HG03095 (cell line): ENCODE measurements at regions not wholly inside any gene's neighbourhood (a gene's known extent, or its start where the extent isn't known, plus 50 kb on each side); places are given as distances from the start of the nearest gene placed in this dataset.
"Not testable (repeated sequence)": the region's sequence is repeated elsewhere in the genome, so short reads cannot be mapped to it uniquely, and the experiment has no call there.

ENCODE experiments used
- ATAC-seq: cut with Tn5 transposase; IDR thresholded peaks from one replicate; pipeline ENCODE4 v1.9.1; 2021; ENCODE audit warnings: moderate library complexity; ENCODE audit not compliant: unreplicated experiment

DNA sequence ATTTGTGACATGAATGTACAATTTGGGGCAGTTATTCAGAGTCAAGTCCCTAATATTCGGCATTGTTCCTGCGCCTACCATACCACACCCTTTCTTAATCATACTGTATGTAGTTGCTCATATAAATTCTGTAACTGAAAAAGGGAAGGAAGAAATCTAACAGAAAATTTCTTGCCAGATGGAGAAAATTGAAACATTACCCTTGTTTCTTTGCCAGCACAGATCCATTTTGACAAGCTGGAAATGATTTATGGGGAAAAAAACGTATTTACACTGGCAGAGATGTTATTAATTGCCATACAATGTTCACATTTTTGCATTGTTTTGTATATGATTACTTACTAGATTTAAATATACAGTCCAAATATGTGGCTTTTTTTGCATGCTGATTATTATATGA, 363.8 kb upstream of the PKN2 start:
- ATAC-seq, result no peak

DNA sequence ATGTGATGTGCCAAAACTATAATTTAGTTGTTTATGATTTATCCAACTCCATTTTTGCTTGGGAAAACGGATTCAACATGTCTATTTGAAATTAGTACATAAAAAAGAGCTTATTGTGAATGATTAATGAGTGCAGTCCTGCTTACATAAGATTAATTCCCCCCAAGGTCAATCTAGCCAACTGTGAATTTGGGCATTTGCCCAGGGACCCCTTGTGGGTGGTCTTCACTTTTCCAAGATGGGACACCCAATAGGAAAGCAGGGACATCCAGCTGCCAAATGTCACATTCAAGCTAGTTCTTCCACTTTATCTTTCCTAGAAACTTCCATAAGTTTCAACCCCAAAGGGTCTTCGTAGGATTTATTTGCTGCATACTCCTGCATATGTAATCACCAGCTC, 362.4 kb upstream of the PKN2 start:
- no peak for ATAC-seq

DNA sequence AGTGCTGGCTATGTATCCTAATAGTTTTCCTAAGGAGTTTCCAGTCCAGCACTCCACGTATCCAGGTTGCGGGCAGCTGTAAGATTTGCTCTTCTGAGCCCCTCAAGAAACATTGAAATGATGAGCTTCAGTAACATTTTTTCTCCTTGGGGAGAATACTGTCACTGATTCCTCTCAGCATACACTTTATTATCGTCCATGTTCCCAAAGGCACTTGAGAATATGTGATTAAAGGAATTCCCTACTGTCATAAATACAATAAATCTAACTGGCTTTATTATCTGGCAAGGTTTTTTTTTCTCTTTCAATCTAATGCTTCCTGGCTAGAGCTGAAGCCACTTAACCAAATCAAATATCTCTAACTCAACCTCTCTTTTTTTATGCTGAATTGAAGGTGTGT, 359.2 kb upstream of the PKN2 start:
- no peak for ATAC-seq

DNA sequence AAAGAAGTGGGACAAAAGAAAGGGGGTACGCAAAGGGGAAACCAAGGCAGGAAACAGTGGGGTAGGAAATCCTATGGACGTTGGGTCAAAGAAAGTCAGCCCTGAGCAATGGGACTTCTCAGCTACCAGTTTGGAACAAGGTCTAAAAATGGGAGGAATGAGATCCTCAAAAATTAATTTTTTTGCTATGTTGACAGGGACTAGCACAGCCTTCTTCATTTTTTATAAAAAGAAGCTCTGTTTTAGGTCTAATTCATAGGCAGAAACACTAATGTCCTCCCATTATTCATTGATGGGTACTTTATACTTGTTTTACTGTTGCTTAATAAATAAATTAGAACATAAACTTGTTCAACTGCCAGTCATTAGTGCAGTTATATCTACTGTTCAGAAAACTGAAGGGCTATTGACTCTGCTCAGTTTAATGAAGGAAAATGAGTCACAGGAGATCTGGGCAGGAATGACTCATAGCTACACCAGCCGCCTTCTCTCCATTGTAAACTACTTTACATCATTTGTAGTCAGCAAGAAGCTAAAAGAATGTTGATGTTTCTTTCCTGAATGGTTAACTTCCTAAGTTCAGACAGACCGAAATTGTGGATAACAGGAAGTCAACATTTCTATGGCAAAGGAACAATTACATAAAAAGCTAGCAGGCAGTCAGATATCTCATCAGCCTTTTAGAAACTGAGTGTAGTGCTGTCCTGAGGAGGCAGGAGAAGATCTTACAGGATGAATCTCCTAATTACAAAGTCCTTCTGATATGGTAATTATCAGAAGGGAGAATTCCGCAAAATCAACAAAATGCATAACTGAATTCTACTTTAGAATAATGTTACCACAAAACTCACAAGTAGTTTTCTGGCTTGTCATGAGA, 356.4 kb upstream of the PKN2 start:
- ATAC-seq, result peak; percentile 59

GRCh38 chr1:88330201-88330600, 353.9 kb upstream of the PKN2 start:
- no peak for ATAC-seq

GRCh38 chr1:88333086-88333695, 350.9 kb upstream of the PKN2 start:
- ATAC-seq, result no peak

DNA sequence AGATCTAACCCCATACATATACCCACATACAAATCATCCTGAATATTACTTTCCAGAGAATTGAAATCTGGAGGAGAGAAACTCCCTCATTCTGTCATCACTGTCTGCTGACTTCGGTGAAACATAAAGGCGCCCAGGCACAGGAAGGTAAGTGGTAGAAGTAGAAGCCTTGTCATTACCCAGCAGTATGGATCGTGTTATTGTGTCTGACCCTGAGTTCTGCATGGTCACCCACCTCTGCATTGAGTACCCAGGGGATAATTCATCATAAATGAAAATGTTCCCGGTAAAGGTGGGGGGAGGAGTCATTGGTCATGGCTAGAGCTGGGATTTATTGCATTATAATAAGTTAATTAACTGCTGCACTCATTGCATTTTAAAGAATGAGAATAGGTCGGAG, 342.6 kb upstream of the PKN2 start:
- no peak for ATAC-seq

GRCh38 chr1:88342081-88342480, 342.0 kb upstream of the PKN2 start:
- not testable (repeated sequence) for ATAC-seq

DNA sequence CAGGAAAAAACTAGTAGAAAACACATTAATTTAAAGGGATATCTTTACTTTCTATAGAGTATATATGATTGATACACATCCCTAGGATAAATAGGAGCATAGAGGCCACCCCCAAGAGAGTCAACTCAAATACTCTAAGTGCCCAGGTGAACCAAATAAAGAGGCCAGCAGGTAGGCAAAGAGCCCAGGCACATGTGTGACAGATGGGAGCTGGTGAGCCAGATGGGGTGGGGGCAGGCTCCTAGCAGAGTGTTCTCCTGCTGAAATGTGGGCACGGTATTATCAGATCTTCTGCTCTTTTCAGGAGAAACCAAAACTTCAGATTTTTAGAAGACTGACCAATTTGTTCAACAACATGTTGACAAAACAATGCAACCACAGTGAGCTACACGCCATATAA, 333.4 kb upstream of the PKN2 start:
- ATAC-seq, result no peak

DNA sequence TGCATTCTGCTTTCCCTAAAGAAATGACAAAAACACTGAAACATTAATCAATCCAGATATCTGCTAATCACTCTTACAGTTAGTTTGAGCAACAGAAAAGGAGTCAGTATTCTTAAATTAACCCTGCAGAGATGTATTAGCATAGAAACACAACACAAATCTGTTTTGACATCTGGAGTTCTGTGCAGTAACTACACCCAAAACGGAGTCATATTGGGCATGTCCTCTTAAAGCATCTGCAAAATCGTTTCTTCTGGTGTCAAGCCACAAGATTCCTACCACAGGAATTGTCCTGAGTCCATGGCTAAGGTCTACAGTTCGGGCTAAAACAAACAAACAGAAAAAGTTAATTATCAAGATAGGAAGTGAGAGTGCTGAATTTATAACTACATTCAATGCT, 332.1 kb upstream of the PKN2 start:
- ATAC-seq, result no peak

- no peak for ATAC-seq
Measured at GRCh38 chr1:88354256-88354655, 329.8 kb upstream of the PKN2 start.

GRCh38 chr1:88357729-88358128, 326.3 kb upstream of the PKN2 start:
- no peak for ATAC-seq

DNA sequence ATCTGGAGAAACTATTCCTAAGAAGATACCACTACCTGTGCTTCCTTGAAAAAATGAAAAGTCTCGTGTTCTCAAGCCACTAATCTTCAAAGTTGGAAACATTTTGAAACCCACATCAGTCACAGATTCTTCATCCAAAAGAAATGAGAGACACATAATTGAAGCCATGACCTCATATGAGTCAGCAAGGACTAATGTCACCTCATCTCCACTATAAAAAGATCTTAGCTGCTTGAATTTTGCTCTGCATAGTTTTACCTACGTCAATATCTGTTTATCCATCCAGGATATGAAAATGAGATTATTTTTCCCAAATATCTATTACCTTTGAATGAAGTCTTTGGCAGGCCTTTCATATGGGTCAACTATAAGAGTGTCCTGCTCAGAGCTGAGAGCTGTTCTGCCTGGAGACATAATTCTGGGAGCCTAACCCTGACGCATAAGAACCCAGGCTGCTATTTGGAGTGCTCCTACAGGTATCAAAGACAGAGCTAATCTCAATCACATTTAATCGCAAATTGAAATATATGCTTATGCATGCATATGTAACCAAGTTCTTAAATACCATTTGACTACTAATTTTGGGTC, 312.5 kb upstream of the PKN2 start:
- ATAC-seq, result no peak

GRCh38 chr1:88375977-88376376, 308.1 kb upstream of the PKN2 start:
- no peak for ATAC-seq

- no peak for ATAC-seq
Measured at GRCh38 chr1:88376421-88376820, 307.7 kb upstream of the PKN2 start.

- no peak for ATAC-seq
Measured at GRCh38 chr1:88378560-88378959, 305.5 kb upstream of the PKN2 start.

DNA sequence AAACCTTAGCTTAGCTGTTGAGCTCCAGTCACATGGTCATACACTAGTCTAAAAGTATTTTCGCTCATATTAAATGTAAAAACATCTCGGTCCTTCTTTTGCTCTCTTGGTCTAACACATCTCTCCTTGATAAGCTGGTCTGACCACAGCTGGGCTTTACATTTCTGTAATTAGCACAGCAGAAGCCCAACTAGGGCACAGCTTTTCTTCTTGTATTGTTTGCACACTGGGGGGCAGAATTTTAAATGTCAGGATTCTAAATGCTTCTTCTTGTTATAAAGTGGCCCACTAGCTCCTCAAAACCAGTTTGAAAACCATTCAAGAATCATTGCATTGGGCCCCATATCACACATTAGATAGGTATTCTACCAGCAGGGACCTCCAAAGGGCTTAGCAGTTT, 289.1 kb upstream of the PKN2 start:
- ATAC-seq, result no peak

GRCh38 chr1:88398338-88398737, 285.7 kb upstream of the PKN2 start:
- ATAC-seq, result no peak

DNA sequence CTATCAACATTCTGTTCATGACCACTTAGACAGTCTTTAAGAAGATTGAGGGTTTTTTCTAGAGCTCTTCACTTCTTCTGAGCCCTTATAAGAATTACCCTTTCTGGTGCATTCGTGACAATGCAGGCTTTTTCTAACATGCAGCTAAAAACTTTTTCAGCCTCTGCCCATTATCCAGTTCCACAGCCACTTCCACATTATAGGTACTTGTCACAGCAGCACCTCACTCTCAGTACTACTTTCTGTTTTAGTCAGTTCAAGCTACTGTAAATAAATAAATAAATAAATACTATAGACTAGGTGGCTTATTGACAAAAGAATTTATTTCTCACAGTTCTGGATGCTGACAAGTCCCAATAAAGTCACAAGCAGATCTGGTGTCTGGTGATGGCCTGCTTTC, 284.4 kb upstream of the PKN2 start:
- ATAC-seq, result peak; percentile 75

GRCh38 chr1:88401313-88401712, 282.8 kb upstream of the PKN2 start:
- ATAC-seq, result peak; percentile 90

DNA sequence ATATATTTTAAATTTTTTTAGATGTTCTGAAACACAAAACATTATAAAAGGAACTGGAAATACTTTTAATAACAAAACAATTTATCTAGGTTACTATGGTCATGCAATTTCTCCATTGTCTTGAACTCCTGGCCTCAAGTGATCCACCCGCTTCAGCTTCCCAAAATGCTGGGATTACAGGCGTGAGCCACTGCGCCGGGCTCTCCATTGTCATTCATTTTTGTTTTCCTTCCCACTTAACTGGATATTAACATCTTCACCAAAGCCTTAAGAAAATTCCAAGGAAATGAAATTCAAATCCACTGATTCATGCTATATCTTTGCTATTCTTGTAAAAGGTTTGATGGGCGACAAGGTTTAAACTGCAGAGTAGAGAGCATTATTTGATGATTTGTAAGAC, 279.5 kb upstream of the PKN2 start:
- no peak for ATAC-seq

DNA sequence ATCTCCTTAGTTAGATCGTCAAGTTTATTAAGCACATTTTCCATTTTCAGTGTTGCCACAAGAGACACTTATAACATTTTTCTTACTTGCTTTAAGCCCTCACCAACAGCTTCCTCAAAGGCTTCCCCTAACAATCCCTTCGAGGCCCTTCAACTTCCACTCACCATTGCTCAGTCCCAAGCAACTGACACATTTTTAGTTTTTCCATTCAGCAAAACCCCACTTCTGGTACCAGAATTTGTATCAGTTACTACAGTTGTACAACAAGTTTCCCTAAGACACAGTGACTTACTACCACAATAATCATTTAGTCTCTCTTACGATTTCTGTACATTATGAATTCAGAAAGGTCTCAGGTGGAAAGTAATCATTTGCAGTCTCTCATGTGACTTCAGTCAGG, 276.8 kb upstream of the PKN2 start:
- no peak for ATAC-seq
